ENCODE measurements at regions not wholly inside any gene's neighbourhood (a gene's known extent, or its start where the extent isn't known, plus 50 kb on each side); places are given as distances from the start of the nearest gene placed in this dataset.

- TF ChIP-seq CTCF (IDR thresholded peaks at IDR 0.05), result no peak
- TF ChIP-seq EP300 (IDR thresholded peaks at IDR 0.05), result no peak
- TF ChIP-seq POLR2A (IDR thresholded peaks at IDR 0.05; ENCODE audit: low read depth), result no peak
Measured at GRCh38 chr6:53436526-53437303, 88.0 kb upstream of the ELOVL5 start.

All from esophagus muscularis mucosa (tissue), 4 donors.